ENCODE measurements at regions not wholly inside any gene's neighbourhood (a gene's known extent, or its start where the extent isn't known, plus 50 kb on each side); places are given as distances from the start of the nearest gene placed in this dataset.
A peak's percentile ranks its signal among the peaks of the same experiment; 100 is the strongest.

DNA sequence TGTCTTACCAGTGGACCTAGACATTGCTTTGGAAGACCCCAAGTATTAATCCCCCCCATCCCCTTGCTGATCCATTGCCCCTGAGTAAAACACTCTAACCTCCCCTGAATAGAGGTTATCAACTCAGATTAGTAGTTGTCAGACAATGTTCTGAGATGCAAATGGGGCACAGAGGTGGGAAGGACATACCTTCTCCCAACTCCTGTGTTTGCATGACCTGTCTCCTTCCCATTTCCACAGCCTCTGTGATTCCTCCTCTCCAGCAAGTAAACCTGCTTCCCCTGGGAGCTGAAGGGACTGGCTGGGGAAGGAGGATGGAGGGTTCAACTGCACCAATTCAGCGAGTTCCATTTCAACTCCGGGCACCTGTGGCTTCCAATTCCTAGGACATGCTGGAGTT, 199.8 kb upstream of the SASH1 start:
- Histone ChIP-seq H3K4me1 (ENCODE audit: control insufficient read depth, insufficient read depth, low read length) (no peaks in the 10 kb centered on the region), H3K36me3 (ENCODE audit: control insufficient read depth, insufficient read depth, low read length) (no peaks in the 10 kb centered on the region), H3K4me3 (ENCODE audit: low read length) (no peak overlapping the region), H3K9me3 (ENCODE audit: control insufficient read depth, insufficient read depth, low read length) (no peaks in the 10 kb centered on the region), H3K27me3 (ENCODE audit: control insufficient read depth, insufficient read depth, low read length) (peaks cover 3% of the 10 kb centered on the region), H3K27ac (ENCODE audit: low read length) (no peak overlapping the region)
- H3K9me3 Mint-ChIP-seq, result no peaks in the 10 kb centered on the region
- no peaks in the 10 kb centered on the region for H3K36me3 Mint-ChIP-seq
- peaks cover 0 to 10% of the 10 kb centered on the region in 2 donors for H3K27me3 Mint-ChIP-seq (ENCODE audit: low read depth in 2 of 2)
- DNase-seq, result no peak
- H3K4me1 Mint-ChIP-seq, result peaks cover 0 to 9% of the 10 kb centered on the region in 2 donors
- no peak overlapping the region for H3K27ac Mint-ChIP-seq
- TF ChIP-seq, protein P1, sequence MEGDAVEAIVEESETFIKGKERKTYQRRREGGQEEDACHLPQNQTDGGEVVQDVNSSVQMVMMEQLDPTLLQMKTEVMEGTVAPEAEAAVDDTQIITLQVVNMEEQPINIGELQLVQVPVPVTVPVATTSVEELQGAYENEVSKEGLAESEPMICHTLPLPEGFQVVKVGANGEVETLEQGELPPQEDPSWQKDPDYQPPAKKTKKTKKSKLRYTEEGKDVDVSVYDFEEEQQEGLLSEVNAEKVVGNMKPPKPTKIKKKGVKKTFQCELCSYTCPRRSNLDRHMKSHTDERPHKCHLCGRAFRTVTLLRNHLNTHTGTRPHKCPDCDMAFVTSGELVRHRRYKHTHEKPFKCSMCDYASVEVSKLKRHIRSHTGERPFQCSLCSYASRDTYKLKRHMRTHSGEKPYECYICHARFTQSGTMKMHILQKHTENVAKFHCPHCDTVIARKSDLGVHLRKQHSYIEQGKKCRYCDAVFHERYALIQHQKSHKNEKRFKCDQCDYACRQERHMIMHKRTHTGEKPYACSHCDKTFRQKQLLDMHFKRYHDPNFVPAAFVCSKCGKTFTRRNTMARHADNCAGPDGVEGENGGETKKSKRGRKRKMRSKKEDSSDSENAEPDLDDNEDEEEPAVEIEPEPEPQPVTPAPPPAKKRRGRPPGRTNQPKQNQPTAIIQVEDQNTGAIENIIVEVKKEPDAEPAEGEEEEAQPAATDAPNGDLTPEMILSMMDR (IDR thresholded peaks at IDR 0.05), result no peak
- ATAC-seq, result no peak
- no peak overlapping the region for H3K4me3 Mint-ChIP-seq
- 92% methylated on average over 2 of the region's 2 CpGs for WGBS (ENCODE audit: insufficient coverage)
- intact Hi-C loops (cut with micrococcal nuclease), result no loop called here

DNA sequence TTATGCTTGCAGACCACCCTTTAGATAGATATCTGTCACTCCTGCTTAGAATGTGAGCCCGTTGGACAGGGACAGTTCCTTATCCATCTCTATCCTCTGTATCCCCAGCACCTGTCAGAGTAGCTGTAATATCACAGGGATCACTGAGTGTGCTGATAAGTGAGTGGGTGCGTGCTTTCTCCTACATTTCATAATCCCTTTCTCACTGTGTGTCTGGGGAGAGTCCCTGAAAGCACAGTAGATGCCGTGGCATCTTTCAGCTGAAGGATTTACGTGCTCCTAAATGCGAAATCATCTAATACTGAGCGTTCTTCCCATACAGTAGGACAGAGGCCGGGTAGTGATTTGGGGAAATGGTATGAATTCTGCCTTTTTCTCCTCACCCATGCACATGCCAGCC, 198.9 kb upstream of the SASH1 start:
- Mint-ChIP-seq H3K4me1 (peaks cover 0 to 9% of the 10 kb centered on the region in 2 donors), H3K36me3 (no peaks in the 10 kb centered on the region), H3K27ac (no peak overlapping the region), H3K4me3 (no peak overlapping the region), H3K9me3 (no peaks in the 10 kb centered on the region), H3K27me3 (ENCODE audit: low read depth in 2 of 2) (peaks cover 0 to 10% of the 10 kb centered on the region in 2 donors)
- H3K27ac ChIP-seq (ENCODE audit: low read length), result no peak overlapping the region
- TF ChIP-seq, protein P1 (IDR thresholded peaks at IDR 0.05), result no peak
- intact Hi-C loops (cut with micrococcal nuclease), result no loop called here
- 81% methylated on average over 4 of the region's 7 CpGs for WGBS (ENCODE audit: insufficient coverage)
- H3K36me3 ChIP-seq (ENCODE audit: control insufficient read depth, insufficient read depth, low read length), result no peaks in the 10 kb centered on the region
- H3K27me3 ChIP-seq (ENCODE audit: control insufficient read depth, insufficient read depth, low read length), result peaks cover 3% of the 10 kb centered on the region
- no peaks in the 10 kb centered on the region for H3K9me3 ChIP-seq (ENCODE audit: control insufficient read depth, insufficient read depth, low read length)
- no peaks in the 10 kb centered on the region for H3K4me1 ChIP-seq (ENCODE audit: control insufficient read depth, insufficient read depth, low read length)
- no peak for ATAC-seq
- DNase-seq, result no peak
- H3K4me3 ChIP-seq (ENCODE audit: low read length), result no peak overlapping the region

GRCh38 chr6:148144917-148145521, 197.6 kb upstream of the SASH1 start:
- no peak overlapping the region for H3K4me3 ChIP-seq (ENCODE audit: low read length)
- H3K4me1 Mint-ChIP-seq, result peaks cover 0 to 9% of the 10 kb centered on the region in 2 donors
- no peaks in the 10 kb centered on the region for H3K36me3 ChIP-seq (ENCODE audit: control insufficient read depth, insufficient read depth, low read length)
- H3K36me3 Mint-ChIP-seq, result no peaks in the 10 kb centered on the region
- 17% methylated on average over 1 of the region's 8 CpGs for WGBS (ENCODE audit: insufficient coverage)
- peaks cover 3% of the 10 kb centered on the region for H3K27me3 ChIP-seq (ENCODE audit: control insufficient read depth, insufficient read depth, low read length)
- no peak for ATAC-seq
- H3K9me3 Mint-ChIP-seq, result no peaks in the 10 kb centered on the region
- H3K4me1 ChIP-seq (ENCODE audit: control insufficient read depth, insufficient read depth, low read length), result no peaks in the 10 kb centered on the region
- no peak overlapping the region for H3K27ac ChIP-seq (ENCODE audit: low read length)
- DNase-seq, result peak in 1 of 2 donors; percentile 69
- TF ChIP-seq, protein P1 (IDR thresholded peaks at IDR 0.05), result peak; percentile 23
- intact Hi-C loops (cut with micrococcal nuclease), result no loop called here
- no peaks in the 10 kb centered on the region for H3K9me3 ChIP-seq (ENCODE audit: control insufficient read depth, insufficient read depth, low read length)
- peaks cover 0 to 10% of the 10 kb centered on the region in 2 donors for H3K27me3 Mint-ChIP-seq (ENCODE audit: low read depth in 2 of 2)
- H3K27ac Mint-ChIP-seq, result no peak overlapping the region
- H3K4me3 Mint-ChIP-seq, result no peak overlapping the region
